Head of caudate nucleus (tissue), 42 donors: ENCODE measurements at regions not wholly inside any gene's neighbourhood (a gene's known extent, or its start where the extent isn't known, plus 50 kb on each side); places are given as distances from the start of the nearest gene placed in this dataset.
A peak's percentile ranks its signal among the peaks of the same experiment; 100 is the strongest.
"Not testable (repeated sequence)": the region's sequence is repeated elsewhere in the genome, so short reads cannot be mapped to it uniquely, and the experiment has no call there.

Experiments
- DNase-seq, 42 donors: peaks; one replicate each; pipeline versions ENCODE4 v3.0.0 to v3.0.0-alpha.2; 2020 to 2021; ENCODE audit warnings: mixed read lengths in 7 of 42
- intact Hi-C: fragments of 100-400 bp; cut with DNase I; formaldehyde crosslinking; loops from one replicate; pipeline ENCODE4 v1.15.0; 2022

GRCh38 chrX:4547213-4547836, 833.9 kb upstream of the PRKX start:
- intact Hi-C loops = no loop called here
- peak; percentile 8 to 82 (median 66) for DNase-seq

DNA sequence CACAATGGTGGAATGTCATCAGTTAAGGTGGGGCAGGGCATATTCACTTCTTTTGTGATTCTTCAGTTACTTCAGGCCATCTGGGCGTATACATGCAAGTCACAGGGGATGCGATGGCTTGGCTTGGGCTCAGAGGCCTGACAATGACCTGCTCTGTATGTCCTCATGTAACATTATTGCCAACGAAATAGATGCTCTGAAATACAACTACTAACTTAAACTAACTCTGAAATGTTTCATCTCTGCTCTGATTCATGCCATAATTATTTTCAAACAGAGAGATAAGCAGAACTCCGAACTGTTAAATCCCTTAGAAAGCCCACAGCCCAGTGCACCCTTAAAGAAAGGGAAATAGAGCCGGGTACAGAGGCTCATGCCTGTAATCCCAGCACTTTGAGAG, 832.7 kb upstream of the PRKX start:
- DNase-seq, intact Hi-C loops: not testable (repeated sequence)

DNA sequence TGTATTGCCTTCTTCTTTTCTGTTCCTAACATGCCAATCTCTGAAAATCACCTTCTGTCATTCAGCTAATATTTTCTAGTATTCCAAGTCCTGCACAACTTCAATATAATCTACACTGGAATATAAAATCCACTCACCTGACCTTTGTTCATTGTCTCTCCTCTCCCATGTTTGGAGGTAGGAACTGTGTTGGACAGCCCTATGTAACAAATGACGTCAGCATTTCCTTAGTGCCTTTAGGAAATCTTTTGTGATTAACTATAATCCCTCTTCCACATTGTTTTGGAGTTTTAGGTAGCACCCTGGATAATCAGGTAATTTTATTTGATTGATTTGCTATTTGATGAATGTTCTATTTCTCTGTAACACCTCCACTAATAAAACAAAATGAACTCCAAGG, 814.8 kb upstream of the PRKX start:
- no peak for DNase-seq
- intact Hi-C loops = no loop called here

- no peak for DNase-seq
- intact Hi-C loops = no loop called here
Measured at GRCh38 chrX:4485912-4486311, 772.5 kb upstream of the PRKX start.

- no peak for DNase-seq
- intact Hi-C loops = no loop called here
Measured at GRCh38 chrX:4484266-4484665, 770.8 kb upstream of the PRKX start.

- DNase-seq = no peak
- intact Hi-C loops = no loop called here
Measured at GRCh38 chrX:4451591-4451990, 738.1 kb upstream of the PRKX start.

GRCh38 chrX:4450177-4450576, 736.7 kb upstream of the PRKX start:
- intact Hi-C loops = no loop called here
- no peak for DNase-seq

GRCh38 chrX:4435905-4436304, 722.5 kb upstream of the PRKX start:
- no peak for DNase-seq
- intact Hi-C loops = no loop called here

DNA sequence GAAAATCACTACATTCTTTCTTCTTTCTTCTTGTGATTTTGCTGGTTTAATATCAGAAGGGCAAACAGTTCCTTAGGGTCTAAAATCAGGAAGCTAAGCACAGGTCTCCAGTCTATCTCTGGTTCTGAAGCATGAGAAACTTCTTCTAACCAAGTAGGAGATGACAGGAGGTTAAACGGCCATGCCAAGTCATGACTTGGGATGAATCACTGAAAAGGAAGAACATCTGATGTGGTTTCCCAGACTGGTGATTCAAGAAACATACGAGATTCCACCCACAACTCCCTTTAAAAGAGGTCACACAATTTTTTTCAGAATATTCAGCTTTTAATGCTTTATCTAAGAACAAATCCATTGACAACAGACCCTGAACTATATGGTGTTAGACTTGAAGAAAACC, 684.0 kb upstream of the PRKX start:
- intact Hi-C loops = no loop called here
- DNase-seq = no peak

- intact Hi-C loops = no loop called here
- no peak for DNase-seq
Measured at GRCh38 chrX:4382273-4382672, 668.8 kb upstream of the PRKX start.

DNA sequence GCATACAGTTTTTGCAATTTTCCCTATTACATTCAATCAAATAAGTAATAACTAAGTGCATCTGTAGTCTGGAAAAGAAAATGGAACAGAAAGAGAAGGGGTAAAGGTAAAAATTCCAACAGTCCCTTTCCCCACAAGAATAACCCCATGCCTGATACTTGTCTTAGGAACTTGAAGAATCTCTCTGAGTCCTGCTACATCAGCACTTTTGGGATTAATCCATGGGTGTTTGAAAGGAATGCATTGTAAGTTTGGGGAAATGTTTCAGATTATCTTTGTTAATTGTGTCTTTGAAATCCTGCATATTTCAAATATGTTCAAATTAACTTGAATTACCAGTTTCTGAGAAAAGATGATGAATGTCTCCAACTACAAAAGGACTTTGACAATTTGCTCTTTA, 667.3 kb upstream of the PRKX start:
- intact Hi-C loops = no loop called here
- DNase-seq = no peak

- DNase-seq = no peak
- intact Hi-C loops = no loop called here
Measured at GRCh38 chrX:4379071-4379470, 665.6 kb upstream of the PRKX start.

DNA sequence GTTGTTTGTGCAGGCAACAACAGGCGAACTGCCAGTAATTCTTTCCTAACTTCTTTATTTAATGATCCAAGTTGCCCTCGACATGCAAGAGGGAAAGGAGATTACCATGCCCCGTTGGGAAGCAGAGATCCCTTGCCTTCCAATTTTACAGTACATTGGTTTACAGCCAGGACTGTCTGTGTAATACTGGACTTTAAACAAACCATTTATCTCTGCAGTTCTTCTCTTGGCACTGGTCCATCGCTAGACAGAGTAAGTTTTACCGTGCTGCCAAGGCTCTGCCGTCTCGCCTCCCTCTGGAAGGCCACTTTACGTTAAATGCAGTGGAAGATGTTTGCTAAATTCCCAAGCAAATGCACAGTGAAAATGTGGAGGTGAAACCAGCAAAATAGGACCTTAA, 660.3 kb upstream of the PRKX start:
- no peak for DNase-seq

DNA sequence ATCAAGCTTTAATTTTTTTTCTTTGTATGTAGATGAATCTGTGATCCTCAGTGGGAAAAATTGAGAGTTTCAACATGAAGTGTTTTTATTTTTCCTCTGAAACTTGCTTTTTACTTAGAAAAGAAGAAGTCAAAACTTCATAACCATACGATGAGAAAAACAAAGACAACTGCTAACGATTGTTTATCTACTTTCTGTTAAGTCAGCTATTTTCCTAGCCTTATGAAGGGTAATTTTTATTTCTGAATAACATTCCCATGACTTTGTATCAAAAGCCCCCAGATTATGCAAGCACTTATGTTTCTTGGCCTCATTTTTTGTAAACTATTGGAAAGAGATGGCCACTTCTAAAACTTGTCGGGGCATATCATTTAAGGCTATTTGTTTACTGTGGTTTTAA, 645.1 kb upstream of the PRKX start:
- intact Hi-C loops = no loop called here
- DNase-seq = no peak

More for the DNA sequence above, 660.3 kb upstream of the PRKX start:
- intact Hi-C loops = no loop called here

DNA sequence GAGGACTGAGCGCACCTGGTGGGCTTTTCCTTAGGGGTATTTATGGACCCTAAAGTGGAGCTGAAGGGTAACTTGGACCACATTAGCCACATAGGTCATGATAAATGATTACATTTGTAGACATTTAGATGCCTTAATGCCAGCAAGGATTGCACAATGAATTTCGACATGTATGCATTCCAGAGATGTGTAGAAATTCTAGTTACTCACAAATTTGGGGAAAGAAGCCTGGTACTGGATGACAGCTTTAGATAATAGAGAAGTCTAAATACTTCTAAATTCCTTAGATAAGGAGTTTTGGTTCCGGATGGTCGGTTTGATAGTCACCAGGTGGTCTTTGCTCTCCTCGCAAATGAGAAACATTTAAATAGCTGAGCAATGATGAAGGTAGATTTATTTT, 609.5 kb upstream of the PRKX start:
- intact Hi-C loops = no loop called here

GRCh38 chrX:4320436-4320947, 607.0 kb upstream of the PRKX start:
- intact Hi-C loops = no loop called here
- no peak for DNase-seq

More for the DNA sequence above, 609.5 kb upstream of the PRKX start:
- no peak for DNase-seq

GRCh38 chrX:4315891-4316290, 602.4 kb upstream of the PRKX start:
- no peak for DNase-seq
- intact Hi-C loops = no loop called here

DNA sequence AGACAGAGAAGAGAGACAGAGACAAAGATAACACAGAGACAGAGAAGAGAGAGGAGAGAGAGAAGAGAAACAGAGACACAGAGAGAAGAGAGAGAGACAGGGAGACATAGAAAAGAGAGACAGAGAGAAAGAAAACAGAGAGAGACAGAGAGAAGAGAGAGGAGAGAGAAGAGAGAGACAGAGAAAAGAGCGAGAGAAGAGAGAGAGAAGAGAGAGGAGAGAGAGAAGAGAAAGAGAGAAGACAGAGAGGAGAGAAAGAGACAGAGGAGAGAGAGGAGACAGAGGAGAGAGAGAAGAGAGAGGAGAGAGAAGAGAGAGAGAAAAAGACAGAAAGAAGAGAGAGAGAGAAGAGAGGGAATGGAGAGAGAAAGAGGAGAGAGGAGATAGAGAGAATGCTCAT, 601.1 kb upstream of the PRKX start:
- intact Hi-C loops = no loop called here
- DNase-seq = no peak

DNA sequence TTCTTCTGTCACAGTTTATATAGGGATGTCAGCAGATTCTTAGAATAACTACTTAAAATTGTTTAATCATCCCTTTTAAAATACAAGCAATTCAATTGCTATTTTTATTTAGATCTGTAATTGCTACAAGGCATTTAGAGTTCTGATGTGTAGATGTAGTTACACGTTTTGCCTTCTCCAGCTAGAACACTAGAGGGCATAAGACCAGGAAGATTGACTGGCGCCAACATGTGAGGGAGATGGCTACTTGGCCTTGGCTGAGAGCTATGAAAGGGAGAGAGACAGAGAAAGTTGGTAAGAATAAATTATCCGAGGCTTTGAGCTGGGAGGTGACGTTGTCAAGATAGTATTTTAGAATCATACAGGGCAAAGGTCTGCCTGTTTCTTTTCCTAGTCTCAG, 563.7 kb upstream of the PRKX start:
- intact Hi-C loops = no loop called here
- DNase-seq = no peak

DNA sequence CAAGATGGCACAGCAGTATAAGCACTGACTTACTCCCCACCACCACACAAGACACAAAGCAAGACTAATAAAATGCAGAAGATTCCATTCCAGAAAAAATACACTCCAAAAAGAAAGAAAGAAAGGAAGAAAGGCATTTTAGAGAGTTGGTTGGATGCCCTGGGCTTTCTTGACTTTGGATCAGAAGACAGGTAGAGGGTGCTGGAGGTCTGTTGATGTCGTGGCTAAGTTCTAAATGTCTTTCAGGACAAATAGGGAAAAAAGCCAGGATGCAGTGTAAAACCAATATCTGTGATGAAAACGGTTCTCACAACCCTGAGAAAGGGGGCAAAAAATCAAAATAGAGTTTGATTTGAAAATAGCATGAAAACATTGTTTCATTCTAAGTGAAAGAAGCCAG, 555.2 kb upstream of the PRKX start:
- no peak for DNase-seq

DNA sequence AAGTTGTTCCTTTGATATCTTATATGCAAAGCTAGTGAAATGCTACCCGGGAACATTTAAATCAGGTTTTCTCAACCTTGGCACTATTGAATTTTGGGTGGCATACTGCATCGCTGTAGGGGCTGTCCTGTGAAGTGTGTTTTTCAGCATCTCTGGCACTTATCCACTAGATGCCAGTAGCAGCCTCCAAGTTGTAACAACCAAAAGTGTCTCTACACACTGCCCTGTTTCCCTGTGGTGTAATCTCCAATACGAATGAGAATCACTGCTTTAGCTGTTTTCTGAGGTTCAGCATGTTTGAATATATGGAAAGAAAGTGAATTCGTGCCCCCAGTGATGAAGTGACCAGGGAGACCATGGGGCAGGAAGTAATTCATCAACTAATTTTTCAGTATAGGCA, 551.6 kb upstream of the PRKX start:
- intact Hi-C loops = no loop called here
- no peak for DNase-seq

More for the DNA sequence above, 555.2 kb upstream of the PRKX start:
- intact Hi-C loops = no loop called here
